ENCODE measurements at regions not wholly inside any gene's neighbourhood (a gene's known extent, or its start where the extent isn't known, plus 50 kb on each side); places are given as distances from the start of the nearest gene placed in this dataset.
"Not testable (repeated sequence)": the region's sequence is repeated elsewhere in the genome, so short reads cannot be mapped to it uniquely, and the experiment has no call there.

- no peak for DNase-seq
- H3K27me3 Mint-ChIP-seq (ENCODE audit: low read depth) = peaks cover 2% of the 10 kb centered on the region
- H3K4me3 Mint-ChIP-seq = no peak overlapping the region
- no peak overlapping the region for H3K27ac Mint-ChIP-seq
- no peaks in the 10 kb centered on the region for H3K36me3 Mint-ChIP-seq (ENCODE audit: low read depth)
- CTCF ChIA-PET = no interaction called here
- peaks cover 11% of the 10 kb centered on the region for H3K9me3 Mint-ChIP-seq
- no peaks in the 10 kb centered on the region for H3K4me1 Mint-ChIP-seq (ENCODE audit: low read depth)
- intact Hi-C loops (cut with micrococcal nuclease) = no loop called here
These were observed 409.2 kb upstream of the DPP6 start for GRCh38 chr7:153642989-153643388.

GRCh38 chr7:153657182-153657800, 394.9 kb upstream of the DPP6 start:
- no peaks in the 10 kb centered on the region for H3K4me1 Mint-ChIP-seq (ENCODE audit: low read depth)
- no peaks in the 10 kb centered on the region for H3K36me3 Mint-ChIP-seq (ENCODE audit: low read depth)
- intact Hi-C loops (cut with micrococcal nuclease) = no loop called here
- H3K4me3 Mint-ChIP-seq = no peak overlapping the region
- CTCF ChIA-PET = no interaction called here
- H3K27ac Mint-ChIP-seq = no peak overlapping the region
- no peaks in the 10 kb centered on the region for H3K27me3 Mint-ChIP-seq (ENCODE audit: low read depth)
- no peak for DNase-seq
- H3K9me3 Mint-ChIP-seq = peaks cover 9% of the 10 kb centered on the region

- DNase-seq = no peak
- Mint-ChIP-seq H3K36me3 (ENCODE audit: low read depth) (no peaks in the 10 kb centered on the region), H3K27me3 (ENCODE audit: low read depth) (no peaks in the 10 kb centered on the region), H3K4me3 (no peak overlapping the region), H3K27ac (no peak overlapping the region), H3K9me3 (peaks cover 7% of the 10 kb centered on the region), H3K4me1 (ENCODE audit: low read depth) (no peaks in the 10 kb centered on the region)
- CTCF ChIA-PET = interaction anchor here (1.4 kb wide), 1 partner anchor 9 kb away, joined by 3 read pairs; no protein-coding TSS in a partner anchor
- intact Hi-C loops (cut with micrococcal nuclease) = no loop called here
These were observed 377.1 kb upstream of the DPP6 start for GRCh38 chr7:153675131-153675530.

- Mint-ChIP-seq H3K9me3 (peaks cover 8% of the 10 kb centered on the region), H3K4me3 (no peak overlapping the region), H3K27me3 (ENCODE audit: low read depth) (no peaks in the 10 kb centered on the region), H3K36me3 (ENCODE audit: low read depth) (no peaks in the 10 kb centered on the region), H3K27ac (no peak overlapping the region), H3K4me1 (ENCODE audit: low read depth) (no peaks in the 10 kb centered on the region)
- CTCF ChIA-PET = no interaction called here
- DNase-seq = no peak
- intact Hi-C loops (cut with micrococcal nuclease) = no loop called here
These were observed 369.6 kb upstream of the DPP6 start for GRCh38 chr7:153682628-153683027.

GRCh38 chr7:153696242-153696641, 356.0 kb upstream of the DPP6 start:
- Mint-ChIP-seq H3K36me3 (ENCODE audit: low read depth) (no peaks in the 10 kb centered on the region), H3K27me3 (ENCODE audit: low read depth) (no peaks in the 10 kb centered on the region), H3K4me3 (no peak overlapping the region), H3K27ac (no peak overlapping the region), H3K4me1 (ENCODE audit: low read depth) (no peaks in the 10 kb centered on the region), H3K9me3 (peaks cover 2% of the 10 kb centered on the region)
- CTCF ChIA-PET = no interaction called here
- no peak for DNase-seq
- intact Hi-C loops (cut with micrococcal nuclease) = no loop called here

- no peaks in the 10 kb centered on the region for H3K4me1 Mint-ChIP-seq (ENCODE audit: low read depth)
- H3K9me3 Mint-ChIP-seq = peaks cover 2% of the 10 kb centered on the region
- no peaks in the 10 kb centered on the region for H3K36me3 Mint-ChIP-seq (ENCODE audit: low read depth)
- CTCF ChIA-PET = no interaction called here
- no peak overlapping the region for H3K27ac Mint-ChIP-seq
- DNase-seq = no peak
- H3K27me3 Mint-ChIP-seq (ENCODE audit: low read depth) = no peaks in the 10 kb centered on the region
- intact Hi-C loops (cut with micrococcal nuclease) = no loop called here
- no peak overlapping the region for H3K4me3 Mint-ChIP-seq
These were observed 354.2 kb upstream of the DPP6 start for GRCh38 chr7:153698046-153698445.

GRCh38 chr7:153701678-153702077, 350.5 kb upstream of the DPP6 start:
- H3K4me3 Mint-ChIP-seq = no peak overlapping the region
- no peaks in the 10 kb centered on the region for H3K27me3 Mint-ChIP-seq (ENCODE audit: low read depth)
- peaks cover 1% of the 10 kb centered on the region for H3K9me3 Mint-ChIP-seq
- CTCF ChIA-PET = no interaction called here
- no peaks in the 10 kb centered on the region for H3K4me1 Mint-ChIP-seq (ENCODE audit: low read depth)
- H3K36me3 Mint-ChIP-seq (ENCODE audit: low read depth) = no peaks in the 10 kb centered on the region
- intact Hi-C loops (cut with micrococcal nuclease) = no loop called here
- no peak for DNase-seq
- H3K27ac Mint-ChIP-seq = no peak overlapping the region

- H3K27me3 Mint-ChIP-seq (ENCODE audit: low read depth); DNase-seq; intact Hi-C loops (cut with micrococcal nuclease); H3K36me3 Mint-ChIP-seq (ENCODE audit: low read depth); H3K4me3 Mint-ChIP-seq; H3K4me1 Mint-ChIP-seq (ENCODE audit: low read depth); H3K27ac Mint-ChIP-seq; CTCF ChIA-PET; H3K9me3 Mint-ChIP-seq: not testable (repeated sequence)
These were observed 328.3 kb upstream of the DPP6 start for GRCh38 chr7:153723892-153724291.

- CTCF ChIA-PET; H3K27me3 Mint-ChIP-seq (ENCODE audit: low read depth); H3K4me3 Mint-ChIP-seq; H3K27ac Mint-ChIP-seq; H3K36me3 Mint-ChIP-seq (ENCODE audit: low read depth); DNase-seq; intact Hi-C loops (cut with micrococcal nuclease); H3K9me3 Mint-ChIP-seq; H3K4me1 Mint-ChIP-seq (ENCODE audit: low read depth): not testable (repeated sequence)
These were observed 320.7 kb upstream of the DPP6 start for GRCh38 chr7:153731504-153731903.

GRCh38 chr7:153743434-153743833, 308.8 kb upstream of the DPP6 start:
- H3K4me1 Mint-ChIP-seq (ENCODE audit: low read depth); H3K36me3 Mint-ChIP-seq (ENCODE audit: low read depth); intact Hi-C loops (cut with micrococcal nuclease); CTCF ChIA-PET; DNase-seq; H3K27ac Mint-ChIP-seq; H3K27me3 Mint-ChIP-seq (ENCODE audit: low read depth); H3K4me3 Mint-ChIP-seq; H3K9me3 Mint-ChIP-seq: not testable (repeated sequence)

- H3K27ac Mint-ChIP-seq; DNase-seq; intact Hi-C loops (cut with micrococcal nuclease); CTCF ChIA-PET; H3K36me3 Mint-ChIP-seq (ENCODE audit: low read depth); H3K4me3 Mint-ChIP-seq; H3K27me3 Mint-ChIP-seq (ENCODE audit: low read depth); H3K9me3 Mint-ChIP-seq; H3K4me1 Mint-ChIP-seq (ENCODE audit: low read depth): not testable (repeated sequence)
These were observed 304.2 kb upstream of the DPP6 start for GRCh38 chr7:153747969-153748368.

GRCh38 chr7:153748885-153749284, 303.3 kb upstream of the DPP6 start:
- CTCF ChIA-PET; intact Hi-C loops (cut with micrococcal nuclease); H3K36me3 Mint-ChIP-seq (ENCODE audit: low read depth); H3K9me3 Mint-ChIP-seq; H3K4me1 Mint-ChIP-seq (ENCODE audit: low read depth); H3K27me3 Mint-ChIP-seq (ENCODE audit: low read depth); DNase-seq; H3K4me3 Mint-ChIP-seq; H3K27ac Mint-ChIP-seq: not testable (repeated sequence)

GRCh38 chr7:153765869-153766268, 286.3 kb upstream of the DPP6 start:
- H3K4me3 Mint-ChIP-seq; H3K27ac Mint-ChIP-seq; H3K9me3 Mint-ChIP-seq; DNase-seq; intact Hi-C loops (cut with micrococcal nuclease); CTCF ChIA-PET; H3K27me3 Mint-ChIP-seq (ENCODE audit: low read depth); H3K36me3 Mint-ChIP-seq (ENCODE audit: low read depth); H3K4me1 Mint-ChIP-seq (ENCODE audit: low read depth): not testable (repeated sequence)

GRCh38 chr7:153766926-153767325, 285.3 kb upstream of the DPP6 start:
- H3K27me3 Mint-ChIP-seq (ENCODE audit: low read depth); H3K27ac Mint-ChIP-seq; H3K4me1 Mint-ChIP-seq (ENCODE audit: low read depth); H3K4me3 Mint-ChIP-seq; H3K36me3 Mint-ChIP-seq (ENCODE audit: low read depth); CTCF ChIA-PET; H3K9me3 Mint-ChIP-seq; intact Hi-C loops (cut with micrococcal nuclease); DNase-seq: not testable (repeated sequence)

All from activated naive CD4-positive, alpha-beta T cell treated with anti-CD3 and anti-CD28 coated beads for 36 hours (primary cell).